Left cardiac atrium (tissue), 4 donors: ENCODE measurements at regions not wholly inside any gene's neighbourhood (a gene's known extent, or its start where the extent isn't known, plus 50 kb on each side); places are given as distances from the start of the nearest gene placed in this dataset.
"Not testable (repeated sequence)": the region's sequence is repeated elsewhere in the genome, so short reads cannot be mapped to it uniquely, and the experiment has no call there.

Experiments
- ATAC-seq, 2 donors: fragments of 200-7000 bp; cut with Tn5 transposase; one replicate each; pipeline ENCODE4 v1.9.1; 2020; ENCODE audit warnings: mild to moderate bottlenecking in 2 of 2, moderate library complexity in 2 of 2
- DNase-seq: peaks from one replicate; pipeline ENCODE4 v3.0.0-alpha.2; 2020
- intact Hi-C, 2 donors: fragments of 100-400 bp; cut with DNase I; formaldehyde crosslinking; loops; one replicate each; pipeline versions ENCODE4 v1.14.1 to v1.15.1; 2022 to 2023
- donor health status: DM: no; HTN: yes; CAD: no.
- donor health status: DM: no; HTN: yes; CAD: no; lungs with severe emphysema.
- donor health status: DM: yes; HTN: yes; CAD: no.
- donor health status: Dilated cardiomyopathy.

DNA sequence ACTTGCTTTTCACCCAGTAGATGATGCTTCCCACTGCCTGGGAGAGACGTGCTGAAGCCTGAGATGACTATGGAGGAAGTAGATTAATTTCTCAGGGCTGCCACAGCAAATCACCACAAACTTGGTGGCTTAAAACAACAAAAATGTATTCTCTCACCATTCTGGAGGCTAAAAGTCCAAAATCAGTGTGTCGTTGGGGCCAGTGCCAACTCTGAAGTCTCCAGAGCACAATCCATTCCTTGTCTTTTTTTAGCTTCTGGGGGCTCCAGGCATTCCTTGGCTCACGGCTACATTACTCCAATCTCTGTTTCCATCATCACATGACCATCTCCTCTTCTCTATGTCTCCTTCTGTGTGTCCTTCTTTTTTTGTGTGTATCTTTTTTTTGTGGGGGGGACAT lies 105.8 kb upstream of the C1QTNF7 start:
- intact Hi-C loops, result no loop called here
- DNase-seq, result no peak
- ATAC-seq, result no peak

DNA sequence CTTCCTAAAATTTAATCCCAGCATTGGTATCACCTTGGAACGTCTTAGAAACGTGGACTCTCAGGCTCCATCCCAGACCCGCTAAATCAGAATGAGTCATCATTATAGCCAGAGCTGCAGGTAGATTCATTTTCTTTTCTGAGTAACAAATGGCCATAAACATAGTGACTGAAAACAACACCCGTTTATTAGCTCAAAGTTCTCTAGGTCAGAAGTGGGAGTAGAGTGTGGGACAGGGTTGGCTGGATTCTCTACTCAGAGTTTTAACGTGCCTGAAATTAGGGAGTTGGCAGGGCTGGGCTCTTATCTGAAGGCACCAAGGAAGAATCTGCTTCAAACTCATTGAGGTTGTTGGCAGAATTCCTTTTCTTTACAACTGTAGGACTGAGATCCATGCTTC lies 101.8 kb upstream of the C1QTNF7 start:
- ATAC-seq (no peak), DNase-seq (no peak)
- intact Hi-C loops, result no loop called here

DNA sequence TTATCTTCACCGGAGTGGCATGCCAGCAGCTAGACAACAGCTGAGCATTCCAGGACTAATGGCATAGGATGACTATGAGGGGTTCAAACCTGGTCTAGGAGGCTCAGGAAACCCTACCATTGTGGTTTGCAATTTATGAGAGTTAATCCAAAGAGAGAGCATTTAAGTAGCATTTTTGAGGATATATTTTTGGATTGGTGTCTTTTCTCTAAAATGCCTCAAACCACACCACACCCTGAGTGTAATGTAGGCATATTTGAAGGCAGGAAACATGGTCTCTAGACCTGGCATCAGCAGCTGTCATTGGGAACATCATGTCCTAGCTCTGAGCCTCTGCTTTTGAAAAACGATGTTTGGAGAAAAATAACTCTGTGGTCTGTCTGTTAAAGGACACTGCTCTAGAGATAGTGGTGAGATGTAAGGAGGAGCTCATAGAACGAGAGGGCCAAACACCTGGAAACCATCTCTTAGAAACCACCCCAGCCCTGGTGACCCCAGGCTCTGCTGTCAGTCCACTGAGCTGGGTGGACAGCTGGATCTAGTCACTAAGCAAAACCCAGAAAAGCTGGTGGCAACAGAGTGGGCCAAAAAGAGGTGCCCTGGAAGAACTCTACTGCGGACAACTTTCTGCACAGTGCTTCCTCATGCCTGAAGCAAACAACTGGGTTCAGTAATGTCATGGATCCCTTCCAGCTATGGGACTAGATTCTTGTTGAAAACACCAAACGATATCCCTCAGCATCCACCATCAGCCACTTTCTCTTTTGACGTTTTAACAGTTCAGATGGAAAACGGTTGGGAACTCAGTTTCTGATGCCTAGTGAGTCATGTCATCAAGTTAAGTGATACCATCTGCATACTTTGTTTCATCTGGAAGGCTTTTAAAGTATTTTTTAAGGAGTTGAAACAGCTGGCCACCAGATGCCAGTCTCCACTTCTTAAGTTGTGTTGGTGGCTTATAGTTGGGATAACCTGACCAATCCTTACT lies 100.2 kb upstream of the C1QTNF7 start:
- ATAC-seq (peak; percentile 23 to 62), DNase-seq (no peak)
- intact Hi-C loops, result no loop called here

DNA sequence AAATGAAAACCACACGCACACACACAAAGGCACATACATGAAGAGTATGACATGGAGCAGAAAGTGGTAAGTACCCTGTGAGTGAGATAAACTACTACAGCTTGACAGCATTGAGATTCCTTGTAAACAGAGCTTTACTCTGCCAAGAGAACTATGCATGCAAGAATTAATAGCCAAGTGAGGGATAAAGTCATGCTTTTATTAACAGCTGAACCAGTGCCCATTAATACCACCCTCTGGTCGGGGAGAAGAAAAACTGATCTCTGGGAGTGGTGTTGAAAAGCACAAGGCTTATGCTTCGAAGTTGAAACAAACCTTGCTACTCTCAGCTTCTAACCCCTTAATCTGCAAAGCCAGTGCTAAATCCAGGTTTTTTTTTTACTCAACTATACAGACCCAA lies 95.9 kb upstream of the C1QTNF7 start:
- DNase-seq (no peak), ATAC-seq (no peak)
- intact Hi-C loops, result no loop called here

DNA sequence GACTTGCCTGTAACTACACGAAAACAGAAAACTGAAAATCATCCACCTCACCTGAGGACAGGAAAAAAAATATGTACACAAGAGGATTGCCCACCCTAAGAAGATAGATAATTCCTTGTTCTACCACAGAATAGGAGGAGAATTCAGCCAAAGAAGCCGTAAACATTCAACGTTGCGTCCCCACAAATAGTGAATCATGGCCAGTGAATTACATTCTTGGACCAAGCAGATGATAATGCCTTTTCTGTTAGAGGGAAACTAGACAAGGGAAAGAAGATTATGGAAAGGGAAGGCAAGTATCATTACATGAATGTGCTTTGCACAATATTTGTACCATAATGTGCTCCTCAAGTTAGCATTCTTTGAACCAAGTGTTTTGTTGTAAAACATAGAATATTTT lies 95.5 kb upstream of the C1QTNF7 start:
- no peak for DNase-seq
- intact Hi-C loops, result no loop called here
- no peak for ATAC-seq

DNA sequence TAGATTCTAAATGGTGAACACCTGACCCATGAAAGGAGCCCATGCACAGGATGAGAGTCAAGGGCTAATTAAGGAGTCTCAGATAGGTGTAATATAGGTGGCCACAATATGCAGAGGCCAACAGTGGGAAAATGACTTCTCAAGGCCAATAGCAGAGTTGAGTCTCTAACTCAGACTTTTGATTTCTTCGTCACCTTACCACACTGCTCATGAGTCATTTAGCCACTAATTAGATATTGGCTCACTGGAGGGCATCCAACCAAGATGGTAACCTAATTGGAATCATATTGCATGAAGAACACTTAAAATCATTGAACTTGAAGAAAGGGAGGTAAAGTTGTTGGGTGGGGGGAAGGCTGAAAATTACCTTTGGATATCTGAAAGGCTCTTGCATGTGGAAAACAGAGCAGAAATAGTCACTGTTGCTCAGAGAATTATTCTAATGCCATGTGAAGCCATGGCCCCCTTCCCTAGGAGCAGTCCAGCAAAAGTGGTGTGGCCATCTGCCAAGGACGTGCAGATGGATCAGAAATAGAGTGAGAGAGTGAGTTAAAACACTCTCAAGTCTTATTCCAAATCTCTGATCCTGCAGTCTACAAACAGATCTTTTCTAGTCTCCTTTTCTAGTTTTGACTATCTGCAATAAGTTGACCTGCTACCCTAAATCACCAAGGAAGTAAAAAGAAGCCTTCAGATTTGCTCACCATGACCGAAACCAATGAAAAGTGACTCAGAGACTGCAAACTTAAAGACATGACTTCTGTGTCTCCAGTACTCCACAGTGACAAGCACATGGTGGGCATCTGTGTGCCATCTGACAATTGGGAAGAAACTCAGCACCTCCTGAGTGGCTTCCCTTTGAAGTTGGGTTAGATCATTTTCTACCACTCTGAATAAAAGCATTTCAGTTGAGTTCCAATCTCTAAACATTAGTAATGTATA lies 93.9 kb upstream of the C1QTNF7 start:
- ATAC-seq (no peak), DNase-seq (no peak)
- intact Hi-C loops, result no loop called here

DNA sequence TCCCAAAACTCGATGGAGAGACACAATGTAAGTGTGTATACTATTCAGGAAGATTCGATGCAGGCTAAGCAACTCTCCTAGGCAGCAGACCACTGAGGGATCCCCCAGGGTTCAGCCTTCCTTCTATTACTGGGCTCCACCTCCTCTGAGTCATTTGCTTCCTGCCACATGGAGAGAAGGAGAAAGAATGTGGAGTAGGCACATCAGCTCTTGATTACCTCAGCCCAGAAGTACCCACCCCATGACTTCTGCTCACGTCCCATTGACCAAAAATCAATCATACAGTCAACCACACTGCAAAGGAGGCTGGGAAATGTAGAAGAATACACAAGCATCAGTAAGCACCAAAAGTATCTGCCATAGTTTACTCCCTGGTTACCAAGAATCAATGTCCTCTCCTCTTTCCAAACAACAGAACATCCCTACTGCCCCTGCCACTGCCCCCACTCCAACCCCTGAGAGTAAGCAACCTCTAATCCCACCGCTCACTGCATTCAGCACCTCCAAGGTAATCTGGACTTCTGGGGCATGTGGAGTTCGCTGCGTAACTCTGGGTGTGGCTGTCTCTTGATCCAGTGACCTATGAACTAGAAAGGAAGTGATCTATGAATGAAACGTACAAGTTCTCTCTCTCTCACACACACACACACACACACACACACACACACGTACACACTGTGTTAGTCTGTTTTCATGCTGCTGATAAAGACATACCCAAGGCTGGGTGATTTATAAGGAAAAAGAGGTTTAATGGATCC lies 91.2 kb upstream of the C1QTNF7 start:
- ATAC-seq (no peak), DNase-seq (no peak)
- intact Hi-C loops, result no loop called here

DNA sequence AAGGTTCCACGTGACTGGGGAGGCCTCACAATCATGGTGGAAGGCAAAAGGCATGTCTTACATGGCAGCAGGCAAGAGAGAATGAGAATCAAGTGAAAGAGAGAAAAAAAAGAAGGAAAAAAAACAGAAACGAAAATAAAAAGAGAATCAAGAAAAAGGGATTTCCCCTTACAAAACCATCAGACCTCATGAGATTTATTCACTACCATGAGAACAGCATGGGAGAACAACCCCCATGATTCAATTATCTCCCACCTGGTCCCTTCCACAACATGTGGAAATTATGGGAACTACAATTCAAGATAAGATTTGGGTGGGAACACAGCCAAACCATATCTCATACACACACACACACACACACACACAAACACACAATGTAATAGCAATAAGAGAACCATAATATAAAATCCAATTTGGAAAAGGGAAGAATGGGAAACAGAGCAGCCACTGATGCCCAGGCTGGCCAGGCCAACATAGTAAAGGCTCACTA lies 90.6 kb upstream of the C1QTNF7 start:
- ATAC-seq, DNase-seq, intact Hi-C loops: not testable (repeated sequence)

DNA sequence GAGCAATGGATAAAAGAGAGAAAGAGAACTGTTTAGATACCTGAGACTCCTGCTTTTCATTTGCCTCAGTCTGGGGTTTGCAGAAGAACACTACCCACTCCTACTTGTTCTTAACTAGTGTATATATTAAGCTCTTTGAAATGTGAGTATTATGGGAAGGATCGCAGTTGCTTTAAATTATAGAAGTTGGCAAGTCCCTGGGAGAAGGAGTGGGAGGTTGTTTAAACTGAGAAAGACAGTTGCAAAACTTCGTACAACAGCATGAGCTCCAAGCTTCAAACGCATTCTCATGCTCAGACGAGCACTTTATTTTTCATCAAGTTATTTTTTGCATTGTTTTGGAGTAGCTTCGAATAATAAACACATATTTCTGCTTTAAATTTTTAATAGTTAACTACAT lies 88.1 kb upstream of the C1QTNF7 start:
- no peak for DNase-seq
- ATAC-seq, result no peak
- intact Hi-C loops, result no loop called here

DNA sequence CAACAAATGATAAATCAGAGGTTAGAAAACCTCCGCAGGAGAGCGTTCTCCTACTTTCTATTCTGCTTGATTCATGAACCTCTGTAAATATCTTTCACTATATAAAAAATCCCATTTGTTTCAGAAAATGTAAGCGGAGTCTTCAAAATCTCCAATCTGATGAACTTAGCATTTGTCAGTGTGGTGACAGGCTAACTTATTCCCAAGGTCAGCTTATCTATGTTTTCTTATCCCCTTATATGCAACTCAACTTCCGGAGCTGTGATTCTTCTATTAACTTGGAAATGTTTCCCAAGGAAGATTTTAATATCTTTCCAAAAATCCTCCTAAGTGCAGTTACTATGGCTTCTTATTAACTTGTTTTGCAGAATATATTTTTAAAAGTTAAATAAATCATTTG lies 87.5 kb upstream of the C1QTNF7 start:
- intact Hi-C loops, result no loop called here
- no peak for ATAC-seq

DNA sequence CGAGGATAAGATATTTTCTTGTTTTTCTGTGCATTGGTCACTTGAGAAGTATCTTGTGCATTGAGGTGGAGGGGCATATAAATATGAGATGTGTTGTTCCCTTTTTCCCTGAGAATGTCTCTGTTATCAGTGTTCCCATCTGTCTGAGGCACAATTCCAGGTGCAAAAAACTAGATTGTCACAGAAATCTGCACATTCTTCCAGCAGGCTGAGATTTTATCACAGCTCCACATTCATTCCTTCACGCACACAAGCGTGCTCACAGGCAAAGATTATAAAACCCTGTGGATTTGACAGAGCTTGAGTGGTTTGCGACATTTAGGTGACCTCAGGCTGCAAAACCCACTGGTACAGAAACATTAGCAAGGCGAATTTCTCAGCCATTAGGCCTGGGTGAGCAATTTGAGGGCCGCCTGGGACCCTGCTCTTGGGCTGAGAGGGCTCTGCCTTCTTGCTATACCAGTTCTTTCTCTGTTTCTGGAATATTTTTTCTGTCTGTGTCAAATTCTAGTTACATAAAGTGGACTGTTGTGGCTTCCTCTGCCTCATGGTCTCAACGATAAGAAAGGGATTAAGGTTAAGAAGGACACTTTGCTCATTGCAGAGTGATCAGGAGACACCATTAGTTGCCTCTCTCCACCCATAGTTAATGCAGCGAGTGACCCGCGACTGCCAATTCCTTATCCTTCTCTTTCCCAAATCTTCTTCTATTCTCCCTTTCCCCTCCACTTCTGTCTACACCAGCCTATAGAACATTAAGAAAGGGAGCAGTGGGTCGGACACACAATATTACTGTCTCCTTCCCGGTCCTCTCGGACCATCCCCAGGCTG lies 86.7 kb upstream of the C1QTNF7 start:
- intact Hi-C loops, result no loop called here
- DNase-seq (no peak), ATAC-seq (peak in 1 of 2 donors; percentile 27)

More for the DNA sequence above, 87.5 kb upstream of the C1QTNF7 start:
- DNase-seq, result no peak

DNA sequence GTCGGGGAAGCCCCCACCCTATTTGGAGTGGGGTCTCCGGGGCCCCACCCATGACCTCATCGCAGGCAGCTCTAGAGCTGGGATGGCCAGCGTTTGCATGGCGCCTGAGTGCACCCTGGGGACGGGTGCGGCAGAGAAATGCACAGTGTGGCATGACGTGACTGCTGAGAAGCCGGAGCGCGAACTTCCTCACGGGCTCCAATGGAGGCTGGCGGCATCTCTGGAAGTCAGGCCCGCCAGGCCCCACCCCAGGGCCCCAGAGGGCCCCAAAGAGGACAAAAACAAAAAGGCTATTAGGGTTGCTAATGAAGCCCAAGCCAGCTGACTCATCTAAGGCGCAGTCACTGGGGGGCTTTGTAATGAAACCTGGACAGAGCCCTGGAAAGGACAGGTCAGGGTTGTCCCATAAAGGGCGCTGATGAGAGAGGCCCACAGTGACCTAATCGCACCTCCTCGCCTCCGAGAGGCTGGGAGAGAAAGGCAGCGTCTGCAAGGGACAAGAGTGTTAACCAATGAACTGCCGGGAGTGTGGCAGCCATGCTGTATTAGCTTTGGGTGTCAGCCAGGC lies 86.0 kb upstream of the C1QTNF7 start:
- intact Hi-C loops, result no loop called here
- ATAC-seq (peak; percentile 35 to 63), DNase-seq (no peak)

DNA sequence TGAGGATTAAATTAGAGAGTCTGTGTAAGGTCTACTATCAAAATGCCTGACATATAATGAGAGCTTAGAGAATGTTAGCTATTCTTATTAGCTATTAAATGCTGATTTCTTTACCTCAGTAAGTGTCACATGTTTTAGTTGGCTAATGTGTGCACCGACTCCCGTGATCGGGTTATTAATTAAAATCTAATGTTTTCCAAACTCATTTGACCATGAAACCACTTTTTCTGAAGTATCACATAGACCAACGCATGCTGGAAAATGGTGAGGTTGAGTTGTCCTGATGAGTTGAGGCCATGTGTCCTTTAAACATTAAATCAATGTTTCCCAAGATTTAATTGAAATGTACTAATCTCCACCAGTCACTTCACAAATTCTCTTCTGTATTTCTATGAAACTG lies 84.8 kb upstream of the C1QTNF7 start:
- intact Hi-C loops, result no loop called here
- no peak for ATAC-seq
- DNase-seq, result no peak

DNA sequence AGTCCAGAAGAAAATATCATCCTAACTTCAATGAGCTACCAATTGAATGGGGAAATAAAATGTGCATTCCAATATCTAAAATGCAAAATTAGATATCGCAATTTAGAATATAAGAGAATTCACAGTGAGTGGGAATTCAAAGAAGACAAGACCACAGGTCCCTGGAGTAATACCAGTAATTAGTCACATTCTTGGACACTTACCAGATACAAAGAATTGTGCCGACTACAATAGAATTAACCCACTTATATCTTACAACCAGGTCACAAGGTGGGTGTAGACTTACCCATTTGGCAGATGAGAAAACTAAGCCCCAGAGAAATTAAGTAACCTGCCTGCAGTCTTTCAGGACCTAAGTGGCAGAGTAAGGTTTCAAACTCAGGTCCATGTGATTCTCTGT lies 84.3 kb upstream of the C1QTNF7 start:
- intact Hi-C loops, result no loop called here
- no peak for DNase-seq
- no peak for ATAC-seq

DNA sequence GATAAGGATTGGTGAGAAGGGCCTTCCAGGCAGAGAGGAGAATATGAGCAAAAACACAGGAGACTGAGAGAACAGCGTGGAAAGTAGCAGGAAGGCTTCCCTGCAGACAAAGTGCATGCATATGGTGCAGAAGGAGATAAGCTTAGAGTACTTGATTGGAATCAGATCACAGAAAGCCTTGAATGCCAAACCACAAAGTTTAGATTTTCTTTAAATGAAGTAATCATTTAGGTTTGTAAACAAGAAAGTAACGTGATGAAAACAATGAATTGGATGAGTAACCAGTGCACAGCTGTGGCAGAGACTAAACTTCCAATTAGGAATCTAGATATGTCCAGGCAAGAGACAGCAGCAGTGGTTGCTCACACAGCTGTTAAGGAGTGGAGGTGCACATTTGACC lies 83.8 kb upstream of the C1QTNF7 start:
- no peak for DNase-seq
- peak in 1 of 2 donors; percentile 79 for ATAC-seq
- intact Hi-C loops, result no loop called here

DNA sequence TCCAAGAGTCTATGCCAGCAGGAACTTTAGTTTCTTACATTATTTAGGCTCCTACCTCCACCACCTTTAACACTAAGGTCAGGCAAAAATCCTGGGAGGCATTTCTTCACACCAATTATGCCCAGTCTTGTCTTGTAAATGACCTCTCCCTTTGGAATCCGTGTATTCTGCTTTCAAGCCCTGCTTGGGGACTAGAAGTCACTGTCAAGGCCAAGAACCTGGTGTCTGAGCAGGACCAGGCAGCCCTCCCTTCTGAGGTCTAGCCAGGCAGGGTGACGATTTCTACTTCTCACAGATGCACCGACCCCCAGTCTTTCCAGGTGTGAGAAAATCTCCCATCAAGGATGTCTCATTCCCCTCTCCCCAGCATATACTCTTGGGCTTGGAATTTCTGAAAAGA lies 82.7 kb upstream of the C1QTNF7 start:
- intact Hi-C loops, result no loop called here
- DNase-seq (no peak), ATAC-seq (no peak)

DNA sequence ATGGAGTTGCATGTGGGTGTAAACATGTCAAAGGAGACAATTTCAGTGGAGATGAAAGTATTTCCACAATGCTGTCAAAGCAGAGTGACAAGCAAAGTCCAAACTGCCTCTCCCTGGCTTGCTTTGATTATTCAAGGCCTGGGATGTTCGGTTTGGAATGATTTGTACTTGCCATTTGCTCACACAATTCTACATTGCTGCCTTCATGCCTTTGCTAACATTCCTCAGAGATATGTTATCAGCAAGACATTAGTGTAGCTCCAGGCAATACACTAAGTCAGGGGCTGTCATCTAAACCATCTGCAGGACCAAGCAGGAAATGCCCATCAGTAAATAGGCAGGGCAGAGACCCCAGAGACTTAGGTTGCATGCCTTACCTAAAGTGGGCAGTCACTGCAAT lies 79.6 kb upstream of the C1QTNF7 start:
- intact Hi-C loops, result no loop called here
- DNase-seq, result no peak
- no peak for ATAC-seq

DNA sequence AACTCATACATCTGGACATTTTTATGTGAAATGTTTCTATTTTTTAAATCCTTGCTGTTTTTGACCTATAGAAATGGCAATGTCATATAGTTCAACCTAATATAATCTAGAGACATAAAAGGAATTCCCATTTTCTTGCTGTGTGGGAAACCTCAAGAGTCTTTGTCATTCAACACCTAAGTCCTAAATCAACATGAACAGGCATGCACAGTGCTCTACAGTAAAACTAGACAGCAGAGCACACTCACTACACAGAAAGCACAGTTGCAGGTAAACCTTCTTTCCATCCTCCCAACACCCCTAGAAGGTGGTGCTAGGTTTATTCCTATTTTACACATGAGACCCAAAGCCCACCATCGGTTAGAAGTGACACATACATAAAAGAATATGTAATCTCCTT lies 79.1 kb upstream of the C1QTNF7 start:
- DNase-seq, result no peak
- intact Hi-C loops, result no loop called here
- ATAC-seq, result no peak
